ENCODE measurements at regions not wholly inside any gene's neighbourhood (a gene's known extent, or its start where the extent isn't known, plus 50 kb on each side); places are given as distances from the start of the nearest gene placed in this dataset.
A peak's percentile ranks its signal among the peaks of the same experiment; 100 is the strongest.

DNA sequence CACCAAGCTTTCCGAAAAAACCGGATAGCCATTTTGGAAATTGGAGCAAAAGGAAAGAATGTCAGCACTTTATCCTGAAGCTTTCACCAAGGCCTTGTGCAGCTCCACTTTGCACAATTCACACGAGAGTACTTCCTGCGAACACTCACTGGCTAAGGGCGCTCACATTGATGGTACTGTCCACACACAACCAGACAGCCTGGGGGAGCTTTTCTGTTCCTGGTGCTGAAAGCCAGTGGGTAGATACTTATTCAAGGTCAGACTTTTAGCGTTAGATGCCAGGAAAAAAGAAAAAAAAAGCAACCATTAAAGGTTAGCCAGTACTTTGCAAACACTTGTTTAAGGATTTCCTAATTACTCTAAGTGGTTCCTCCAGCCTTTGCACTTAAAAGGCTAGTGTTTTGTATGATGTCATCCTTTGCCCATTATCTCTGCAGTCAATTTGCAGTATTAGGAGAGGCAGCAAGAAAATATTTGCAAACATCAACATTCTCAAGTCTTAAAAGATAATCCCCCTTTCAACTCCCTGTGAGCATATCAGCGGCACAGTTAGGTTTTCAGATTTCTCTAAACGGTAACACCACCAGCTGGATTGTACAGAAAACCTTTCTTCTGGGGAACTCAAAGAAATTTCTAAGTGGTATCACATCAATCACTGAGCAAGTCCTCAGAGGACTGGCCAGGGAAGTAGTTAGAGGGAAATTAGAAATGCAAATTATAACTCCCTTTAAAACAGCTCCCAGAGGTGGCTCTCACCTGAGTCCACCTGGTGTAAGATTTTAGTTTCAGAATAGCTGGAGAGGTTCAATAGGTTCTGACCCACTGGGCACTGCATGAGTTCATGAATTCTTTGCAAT, 243.4 kb upstream of the IRX5 start:
- no peak for DNase-seq

DNA sequence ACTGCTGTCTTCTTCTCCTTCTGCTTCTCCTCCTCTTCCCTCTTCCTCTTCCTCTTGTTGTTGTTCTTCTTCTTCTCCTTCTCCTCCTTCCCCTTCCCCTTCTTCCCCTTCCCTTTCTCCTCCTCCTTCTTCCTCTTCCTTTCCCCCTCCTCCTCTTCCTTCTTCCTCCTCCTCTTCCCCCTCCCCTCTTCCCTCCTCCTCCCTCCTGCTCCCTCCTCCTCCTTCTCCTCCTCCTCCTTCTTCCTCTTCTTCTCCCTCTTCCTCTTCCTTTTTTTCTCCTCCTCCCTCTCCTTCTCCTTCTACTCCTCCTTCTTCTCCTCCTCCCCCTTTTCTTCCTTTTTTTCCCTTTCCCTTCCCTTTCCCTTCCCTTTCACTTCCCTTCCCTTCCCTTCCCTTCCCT, 245.0 kb upstream of the IRX5 start:
- DNase-seq, result no peak

DNA sequence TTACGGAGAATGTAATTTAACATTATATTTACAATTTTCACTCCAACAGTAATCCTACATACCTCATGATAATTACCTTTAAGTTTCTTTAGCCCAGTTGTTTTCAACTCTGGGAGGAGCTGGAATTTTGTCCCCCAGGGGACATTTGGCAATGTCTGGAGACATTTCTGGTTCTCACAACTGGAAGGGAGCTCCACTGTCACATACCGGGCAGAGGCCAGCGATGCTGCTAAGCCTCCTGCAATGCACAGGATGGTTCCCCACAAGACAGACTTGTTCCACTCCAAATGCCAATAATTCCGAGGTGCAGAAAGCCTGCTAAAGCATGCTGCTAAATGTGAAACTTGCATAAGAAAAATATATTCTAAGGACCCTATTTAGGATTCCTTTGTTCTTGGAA, 251.1 kb upstream of the IRX5 start:
- no peak for DNase-seq

DNA sequence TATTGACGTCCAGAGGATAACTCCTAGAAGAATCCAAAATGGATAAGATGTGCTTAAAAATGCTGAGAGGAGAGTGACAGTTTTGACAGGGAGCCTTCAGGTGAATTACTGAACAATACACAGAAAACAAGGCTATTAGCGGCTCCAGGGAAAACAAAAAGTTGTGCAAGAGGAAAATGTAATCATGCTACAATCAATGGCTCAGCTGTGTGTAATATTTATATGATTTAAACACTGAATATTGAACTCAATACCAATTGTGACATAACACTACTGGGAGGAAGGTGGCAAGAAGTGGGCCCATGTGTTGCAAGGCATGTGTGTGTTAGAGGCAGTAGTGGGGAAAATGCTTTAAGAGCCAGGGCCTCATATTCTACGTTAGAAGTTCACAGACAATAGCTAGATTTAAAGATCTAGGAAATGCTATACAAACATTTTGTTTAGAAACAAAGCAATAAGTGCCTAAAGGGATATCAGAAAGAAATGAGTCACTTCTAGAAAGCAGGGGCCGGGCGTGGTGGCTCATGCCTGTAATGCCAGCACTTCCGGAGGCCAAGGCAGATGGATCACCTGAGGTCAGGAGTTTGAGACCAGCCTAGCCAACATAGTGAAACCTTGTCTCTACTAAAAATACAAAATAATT, 253.2 kb upstream of the IRX5 start:
- DNase-seq, result no peak

DNA sequence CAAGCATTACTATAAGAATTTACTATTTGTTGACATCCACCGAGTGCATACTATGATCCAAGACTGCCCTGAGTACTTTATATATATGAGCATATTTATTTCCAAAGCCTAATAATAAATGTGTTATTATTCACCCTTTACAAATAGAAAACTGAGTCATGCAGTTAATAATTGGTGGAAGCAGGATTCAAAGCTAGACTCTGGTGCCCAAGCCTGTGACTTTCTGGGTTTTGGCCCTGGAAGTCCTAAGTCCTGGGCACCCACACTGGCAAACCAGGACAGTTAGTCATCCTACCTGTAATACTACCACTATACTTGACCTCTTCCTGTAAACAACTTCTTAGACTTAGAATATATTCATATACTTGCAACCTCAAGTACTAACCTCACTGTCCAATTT, 257.4 kb upstream of the IRX5 start:
- no peak for DNase-seq

DNA sequence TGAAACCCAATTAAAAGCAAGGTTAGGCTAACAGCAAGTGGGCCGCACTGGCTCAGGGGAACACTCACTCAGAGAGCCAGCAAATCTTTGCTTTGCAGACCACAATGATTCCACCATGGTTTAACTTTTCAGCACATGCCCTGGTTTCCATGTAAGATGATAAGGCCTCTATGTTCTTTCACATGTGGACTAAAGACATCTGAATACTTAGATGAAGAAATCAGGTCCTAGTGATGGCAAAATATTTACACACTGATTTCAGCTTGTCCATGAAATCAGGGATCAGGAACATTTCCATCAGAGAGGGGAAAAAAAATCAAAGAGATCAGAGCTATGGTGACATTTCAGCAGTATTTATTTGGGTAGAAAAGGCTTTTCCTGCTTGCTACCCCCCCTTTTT, 258.2 kb upstream of the IRX5 start:
- DNase-seq, result no peak

DNA sequence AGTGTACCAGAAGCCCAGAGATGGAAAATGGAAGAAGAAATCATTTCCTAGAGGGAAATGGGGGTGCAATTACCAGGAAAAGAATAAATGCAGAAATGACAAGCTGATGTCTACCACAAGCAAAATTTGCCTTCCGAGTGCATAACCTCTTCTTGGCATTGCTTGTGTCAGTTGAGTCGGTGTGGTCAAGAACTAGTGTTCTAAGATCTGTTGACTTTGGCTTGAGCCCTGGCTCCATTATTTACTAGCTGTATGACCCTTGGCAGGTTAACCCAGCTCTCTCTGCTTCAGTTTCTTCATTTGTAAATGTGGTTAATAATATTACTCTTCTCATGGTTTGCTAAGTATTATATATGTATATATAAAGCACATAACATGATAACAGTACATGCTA, 273.0 kb upstream of the IRX5 start:
- no peak for DNase-seq

DNA sequence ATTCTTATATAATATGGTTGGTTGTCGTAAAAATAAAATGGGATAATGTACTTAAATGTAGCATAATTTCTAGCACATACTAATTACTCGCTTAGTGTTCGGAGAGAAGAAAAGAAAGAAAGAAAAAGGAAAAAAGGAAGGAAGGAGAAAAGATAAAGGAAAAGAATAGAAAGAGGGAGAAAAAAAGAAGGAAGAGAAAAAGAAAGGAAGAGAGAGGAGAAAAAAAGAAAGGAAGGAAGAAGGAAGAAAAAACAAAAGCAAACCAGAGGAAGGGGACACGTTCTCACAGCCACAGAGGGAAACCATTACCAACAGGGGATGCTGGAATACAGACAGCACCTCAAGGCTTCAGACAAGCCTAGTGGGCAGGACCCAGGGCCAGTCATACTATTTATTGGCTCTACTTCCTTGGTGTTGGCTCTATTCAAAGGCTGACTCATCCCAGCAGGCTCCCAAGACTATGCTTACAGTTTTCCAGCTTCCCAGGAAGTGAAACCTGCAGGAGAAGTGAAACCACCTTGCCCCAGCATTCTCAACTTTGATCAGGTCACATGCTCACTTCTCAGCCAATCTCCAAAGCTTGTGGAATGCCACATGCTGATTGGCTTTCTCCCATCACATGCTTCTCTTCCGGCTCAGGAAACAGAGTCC, 273.5 kb upstream of the IRX5 start:
- DNase-seq, result no peak

DNA sequence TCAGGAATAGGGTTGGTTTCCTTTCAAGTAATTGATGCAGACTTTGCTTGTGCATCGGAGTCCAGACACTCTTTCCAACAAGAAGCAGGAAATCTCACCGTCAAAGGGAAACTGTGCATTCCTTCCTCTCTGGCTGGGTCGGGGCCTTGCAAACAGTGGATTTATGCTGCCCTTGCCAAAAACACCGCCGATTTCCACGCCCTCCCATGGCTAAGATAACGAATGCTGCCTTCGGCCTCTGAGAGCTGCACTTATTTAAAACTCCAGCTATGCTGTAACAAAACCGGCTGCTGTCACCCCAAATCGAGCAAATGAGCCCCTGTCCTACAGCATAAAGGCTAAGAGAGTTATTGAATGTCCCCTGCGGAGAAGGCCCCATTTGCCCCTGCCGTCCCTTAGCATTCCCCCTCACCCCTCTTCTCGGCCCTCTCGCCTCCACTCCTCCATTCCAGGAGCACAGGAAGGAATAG, 275.5 kb upstream of the IRX5 start:
- DNase-seq, result no peak

DNA sequence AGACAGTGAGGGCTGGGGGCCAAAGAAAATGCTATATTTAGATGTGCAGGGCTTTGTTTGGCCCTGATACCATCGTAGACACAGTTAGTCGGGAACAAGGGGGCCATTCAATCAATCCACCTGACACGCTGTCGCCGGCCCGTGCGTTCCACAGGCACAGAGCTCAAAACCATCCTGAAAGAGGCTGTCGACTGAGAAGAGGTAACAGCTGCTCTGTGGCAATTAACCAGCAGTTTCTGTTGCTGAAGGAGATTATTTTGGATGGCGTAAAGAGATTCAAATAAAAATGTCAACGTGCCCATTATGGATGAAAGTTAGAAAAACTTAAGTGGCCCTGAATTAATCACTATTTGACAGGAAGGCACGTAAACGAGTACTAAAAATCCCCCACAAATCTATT, 276.2 kb upstream of the IRX5 start:
- DNase-seq, result peak in 1 of 58 donors; percentile 21

DNA sequence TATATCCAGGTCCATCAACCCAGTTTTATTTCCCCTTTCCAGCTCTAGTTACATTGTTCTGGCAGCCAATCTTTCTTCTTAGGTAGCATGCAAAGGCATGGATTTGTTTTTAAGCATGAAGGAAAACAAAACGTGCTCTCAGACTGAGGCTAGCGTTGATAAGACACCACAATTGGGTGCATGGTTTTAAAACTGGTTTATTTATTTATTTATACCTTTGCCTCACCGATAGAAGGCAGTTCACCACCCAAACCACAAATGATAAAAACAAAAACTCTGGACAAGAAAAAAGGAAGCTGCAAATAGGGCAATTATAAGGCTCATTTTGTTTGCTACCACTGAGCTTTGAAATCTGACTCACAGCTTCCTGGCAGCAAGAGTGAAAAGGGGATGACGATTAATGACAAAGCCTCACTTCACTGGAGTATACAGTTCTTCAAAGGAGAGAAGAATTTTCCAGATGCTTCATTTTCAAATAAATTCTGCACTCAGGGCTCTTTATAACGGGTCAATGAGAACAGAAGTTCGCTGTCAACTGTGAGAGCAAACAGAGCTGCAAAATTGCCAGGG, 278.4 kb upstream of the IRX5 start:
- DNase-seq, result no peak

DNA sequence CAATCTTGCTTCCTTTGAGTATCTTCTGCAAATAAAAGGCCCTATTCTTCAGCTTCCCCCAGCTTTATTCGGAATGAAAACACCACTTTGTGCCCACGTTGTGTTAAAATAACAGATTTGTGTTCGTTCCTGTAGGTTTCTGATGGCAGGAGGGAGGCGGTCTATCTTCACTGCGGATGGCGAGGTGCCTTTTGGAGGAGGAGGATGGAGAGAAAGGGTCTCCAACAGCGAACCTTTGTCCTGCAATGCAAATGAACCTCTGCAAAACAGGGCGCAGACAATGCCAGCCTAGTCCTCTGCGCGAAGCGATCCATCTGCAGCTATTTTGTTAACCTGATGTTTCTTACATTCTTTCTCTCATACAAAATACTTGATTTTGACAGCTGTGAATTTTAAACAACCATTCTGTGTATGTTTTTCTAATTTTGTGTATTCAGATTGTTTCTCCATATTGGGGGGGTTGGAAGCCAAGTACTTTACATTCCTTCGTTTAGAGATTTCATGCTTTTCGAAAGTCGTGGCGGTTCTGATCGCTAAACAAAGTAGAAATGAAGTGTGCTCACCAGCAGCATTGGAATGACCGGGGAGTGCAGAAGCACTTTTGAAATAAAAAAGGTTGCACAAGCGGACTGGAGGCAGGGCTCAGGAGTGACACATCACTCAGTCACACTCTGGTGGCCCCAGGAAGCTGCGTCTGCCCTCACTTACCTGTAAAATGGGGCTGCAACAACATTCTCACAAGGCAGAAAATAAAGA, 279.0 kb upstream of the IRX5 start:
- peak in 16 of 58 donors; percentile 2 to 22 (median 8) for DNase-seq

DNA sequence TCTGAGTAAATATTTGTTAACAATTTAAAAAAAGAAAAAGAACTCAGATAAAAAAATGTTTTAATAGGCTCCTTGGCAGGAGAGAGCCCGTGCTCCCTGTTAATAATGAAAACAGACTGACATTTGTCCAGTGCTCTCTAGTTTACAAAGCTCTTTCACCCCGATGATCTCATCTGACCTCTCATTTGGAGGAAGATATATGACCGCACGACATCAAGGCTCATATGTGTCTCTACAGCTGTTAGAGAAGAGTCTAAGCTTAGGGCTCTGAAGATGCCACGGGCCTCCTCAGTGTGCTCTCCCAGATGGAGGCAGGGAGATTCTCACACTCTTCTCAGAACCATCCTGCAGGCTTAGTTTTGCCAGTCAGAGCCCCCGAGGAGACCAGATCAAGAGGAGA, 280.8 kb upstream of the IRX5 start:
- DNase-seq, result no peak

DNA sequence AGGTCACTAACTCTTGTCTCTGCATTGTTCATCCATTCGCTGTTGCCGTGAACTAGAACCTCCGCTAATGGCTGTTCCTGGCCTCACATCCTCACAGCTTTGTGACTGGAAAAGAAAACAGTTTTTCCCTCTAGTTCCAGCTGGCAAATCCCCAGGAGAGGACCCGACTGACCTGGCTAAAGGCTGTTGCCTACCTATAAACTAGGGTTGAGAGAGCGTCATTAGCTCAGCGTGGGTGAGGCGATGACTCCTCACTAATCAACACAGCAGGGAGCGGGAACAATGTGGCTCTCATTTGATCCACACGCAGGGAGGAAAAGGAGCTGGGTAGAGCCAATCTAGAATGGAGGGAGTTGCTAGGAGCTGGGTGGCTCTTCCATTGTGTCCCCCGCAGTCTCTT, 282.1 kb upstream of the IRX5 start:
- no peak for DNase-seq

DNA sequence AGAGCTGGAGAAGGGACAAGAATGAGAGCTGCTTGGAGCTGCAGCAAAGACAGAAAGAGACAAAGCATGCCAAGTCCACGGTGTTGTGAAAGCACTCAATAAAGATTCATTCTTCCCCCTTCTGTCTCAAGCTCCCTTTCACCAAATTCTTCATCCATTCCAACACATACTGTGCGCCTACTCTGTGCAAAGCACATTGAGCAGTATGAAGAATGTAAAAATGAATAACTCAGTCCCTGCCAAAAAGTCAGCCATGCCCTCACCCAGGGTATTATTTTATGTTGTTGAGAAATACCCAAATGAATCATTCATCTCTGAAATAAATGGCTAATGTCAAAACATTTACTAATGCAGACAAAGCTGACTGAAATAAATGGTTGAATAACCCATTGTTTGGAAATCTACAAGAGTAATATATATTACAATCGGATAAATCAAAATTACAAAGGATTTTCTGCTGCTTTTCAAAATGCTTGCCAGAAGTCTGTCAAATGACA, 282.9 kb upstream of the IRX5 start:
- no peak for DNase-seq

DNA sequence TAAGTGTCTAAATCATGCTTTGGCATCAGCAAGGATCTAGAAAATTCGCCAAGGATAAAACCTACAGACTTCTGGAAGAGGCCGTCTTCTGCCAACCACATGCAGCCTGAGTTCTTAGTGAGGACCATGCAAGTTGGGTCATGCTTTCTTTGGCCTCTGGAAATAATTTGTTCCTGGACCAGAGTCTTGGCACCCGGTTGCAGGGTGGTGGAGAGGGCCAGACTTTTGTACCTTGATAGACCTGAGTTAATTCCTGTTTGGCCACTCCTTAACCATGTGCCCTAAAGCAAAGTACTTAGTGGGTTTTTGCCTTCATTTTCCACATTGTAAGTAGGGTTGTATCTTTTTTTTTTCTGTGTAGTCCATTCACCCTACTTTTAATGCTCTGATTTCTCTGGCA, 283.4 kb upstream of the IRX5 start:
- no peak for DNase-seq

DNA sequence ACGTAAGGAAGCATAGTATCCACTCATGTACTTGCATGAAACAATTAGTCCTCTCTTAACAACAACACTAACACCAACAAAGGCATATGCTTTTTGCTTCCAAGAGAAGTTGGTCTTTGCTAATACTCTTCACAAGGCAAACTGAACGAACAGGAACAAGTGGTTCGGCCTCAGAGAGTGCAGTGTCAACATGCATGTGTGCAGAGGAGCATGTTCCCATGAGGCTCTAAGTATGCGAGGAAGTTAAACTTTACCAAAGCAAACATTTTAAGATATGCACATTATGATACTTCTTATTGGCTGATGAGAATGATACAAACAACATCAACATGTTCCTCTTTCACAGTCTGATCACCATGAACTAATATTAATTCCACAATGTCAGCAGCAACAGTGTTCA, 285.3 kb upstream of the IRX5 start:
- DNase-seq, result no peak

DNA sequence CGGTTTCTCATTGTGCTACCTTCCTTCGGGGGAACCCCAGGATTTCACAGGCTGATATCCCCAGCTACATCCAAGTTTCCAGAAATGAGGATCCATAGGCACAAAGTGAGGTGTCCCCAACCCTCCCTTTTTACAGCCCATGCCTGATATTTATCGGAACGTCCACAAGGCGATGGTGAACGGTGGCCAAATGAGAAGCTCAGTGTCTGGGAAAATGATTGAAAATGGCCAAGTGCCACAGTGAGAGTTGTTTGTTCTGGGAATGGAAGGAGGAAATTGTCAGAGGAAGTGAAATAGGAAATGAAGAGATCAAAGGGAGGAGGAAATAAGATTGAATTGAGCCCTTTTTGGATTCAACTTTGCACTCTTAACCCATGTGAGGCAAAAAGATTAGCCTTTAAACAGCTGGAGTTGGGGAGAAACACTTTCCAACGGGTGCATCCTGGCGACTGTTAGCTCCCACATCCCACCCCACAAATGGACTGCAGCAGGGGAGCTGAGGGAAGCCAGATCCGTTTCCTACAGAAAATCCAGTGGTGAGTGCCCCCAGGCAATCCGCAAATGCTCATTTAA, 294.4 kb upstream of the IRX5 start:
- DNase-seq, result no peak

DNA sequence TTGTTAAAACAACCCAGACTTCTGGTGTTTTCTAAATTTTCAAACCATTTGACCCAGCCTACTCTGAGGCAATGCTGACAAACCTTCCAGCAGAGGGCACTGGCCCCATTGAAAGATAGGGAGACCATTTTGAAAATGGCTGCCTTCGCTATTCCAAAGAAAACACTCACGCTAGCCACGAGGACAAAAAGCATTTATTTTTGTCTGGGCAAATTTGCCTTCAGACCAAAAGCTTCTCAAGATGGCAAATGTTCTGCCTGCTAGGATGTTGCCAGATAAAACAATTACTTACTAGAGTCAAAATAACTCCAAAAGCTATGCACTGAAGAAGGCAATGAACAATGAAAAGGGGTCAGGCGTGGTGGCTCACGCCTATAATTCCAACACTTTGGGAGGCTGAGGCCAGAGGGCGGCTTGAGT, 296.7 kb upstream of the IRX5 start:
- peak in 1 of 58 donors; percentile 3 for DNase-seq

DNA sequence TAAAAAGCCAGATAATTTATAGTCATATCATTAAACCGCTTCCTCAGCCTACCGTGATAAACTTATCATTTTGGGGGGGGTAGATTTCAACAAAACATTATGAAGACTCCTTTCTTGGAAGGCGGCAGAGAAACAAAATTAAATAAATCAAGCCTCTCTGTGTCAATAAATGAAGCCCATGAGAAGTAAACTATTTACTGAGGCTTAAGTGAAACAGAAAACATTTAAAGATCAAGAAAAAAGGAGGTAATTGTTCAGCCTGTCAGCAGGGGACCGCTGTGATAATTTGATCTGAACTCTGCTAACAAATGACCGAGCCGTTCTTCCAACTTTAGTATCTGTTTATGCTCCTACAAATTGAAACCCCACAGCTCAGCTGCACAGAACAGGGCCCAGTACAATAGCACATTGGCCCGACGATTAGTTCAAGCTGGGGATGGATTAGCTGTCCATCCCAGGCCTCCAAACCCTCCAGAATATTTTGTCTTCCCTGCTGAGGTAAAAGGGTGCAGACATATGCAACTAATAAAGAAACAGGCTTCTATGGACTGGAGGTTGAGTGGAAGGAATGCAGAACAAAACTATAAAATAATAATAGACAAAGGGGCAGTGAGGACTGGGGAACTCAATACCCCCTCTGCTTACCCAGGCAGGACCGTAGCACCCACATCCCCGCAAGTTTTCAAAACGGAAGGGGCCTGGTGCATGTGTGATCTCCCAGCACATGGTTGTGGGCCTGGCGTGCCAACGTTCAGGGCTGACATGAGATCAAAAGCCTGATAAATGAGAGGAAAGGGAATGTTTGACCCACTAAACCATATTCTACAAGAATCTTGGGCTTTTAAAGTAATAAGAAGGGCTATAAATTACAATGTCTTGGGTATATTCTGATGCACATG, 298.1 kb upstream of the IRX5 start:
- no peak for DNase-seq
